NCI-H748 treated with DMSO at 0.1 percent for 48 hours (cell line): ENCODE measurements at regions not wholly inside any gene's neighbourhood (a gene's known extent, or its start where the extent isn't known, plus 50 kb on each side); places are given as distances from the start of the nearest gene placed in this dataset.

Experiments used
- DNase-seq: peaks from one replicate; lab custom pipeline; 2025; lab: John Stamatoyannopoulos, UW

DNA sequence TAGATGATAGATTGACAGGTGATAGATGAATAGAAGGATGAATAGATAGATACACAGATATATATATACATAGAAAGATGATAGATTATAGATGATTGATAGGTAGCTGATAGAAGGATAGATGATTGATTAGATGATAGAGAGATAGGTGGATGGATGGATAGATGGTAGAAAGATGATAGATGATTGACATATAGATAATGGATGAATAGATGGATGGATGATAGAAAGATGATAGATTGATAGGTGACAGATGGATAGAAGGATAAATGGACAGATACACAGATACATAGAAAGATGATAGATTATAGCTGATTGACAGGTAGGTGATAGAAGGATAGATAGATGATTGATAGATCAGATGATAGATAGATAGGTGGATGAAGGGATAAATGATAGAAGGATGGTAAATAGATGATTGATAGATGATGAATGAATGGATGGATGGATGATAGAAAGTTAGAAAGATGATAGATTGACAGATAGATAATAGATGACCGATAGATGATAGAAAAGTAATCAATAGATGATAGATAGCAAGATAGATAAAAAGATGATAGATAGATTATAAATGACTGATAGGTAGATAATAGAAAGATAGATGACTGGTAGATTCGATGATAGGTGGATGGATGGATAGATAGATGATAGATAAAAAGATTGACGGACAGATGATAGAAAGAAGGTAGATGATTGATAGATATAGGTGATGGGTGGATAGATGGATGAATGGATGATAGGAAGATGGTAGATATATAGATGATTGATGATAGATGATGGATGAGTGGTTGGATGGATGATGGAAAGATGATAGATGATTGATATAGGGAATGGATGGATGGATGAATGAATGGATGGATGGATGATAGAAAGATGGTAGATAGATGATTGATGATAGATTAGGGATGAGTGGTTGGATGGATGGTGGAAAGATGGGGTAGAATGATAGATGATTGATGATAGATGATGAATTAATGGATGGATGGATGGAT is 80.4 kb downstream of the MICALL2 start:
- no peak for DNase-seq

DNA sequence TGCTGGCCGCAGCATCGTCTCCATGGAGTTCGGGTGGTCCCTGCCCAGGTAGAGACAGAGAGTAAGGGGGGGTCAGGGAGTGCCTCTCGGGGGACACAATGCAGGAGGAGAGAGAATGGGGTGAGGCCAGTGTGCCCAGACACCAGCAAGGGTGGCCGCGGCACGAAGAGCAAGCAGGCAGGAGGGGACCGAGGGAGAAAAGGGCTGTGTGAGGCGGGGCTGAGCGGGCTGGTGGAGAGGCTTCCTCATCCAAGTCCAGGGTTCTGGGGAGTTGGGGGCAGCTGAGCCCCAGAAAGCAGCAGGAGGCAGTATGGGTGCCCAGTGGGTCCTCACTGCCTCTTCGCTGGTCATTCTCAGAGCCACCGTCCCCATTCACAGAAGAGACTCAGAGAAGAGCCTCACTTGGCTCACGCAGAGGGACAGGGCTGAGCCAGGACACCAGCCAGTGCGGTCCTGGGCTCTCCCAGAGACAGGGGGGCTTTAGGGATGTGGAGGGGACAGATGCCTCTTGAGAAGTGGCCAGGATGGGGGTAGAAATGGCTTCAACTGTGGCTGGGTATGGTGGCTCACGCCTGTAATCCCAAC is 78.9 kb downstream of the MICALL2 start:
- DNase-seq = no peak

DNA sequence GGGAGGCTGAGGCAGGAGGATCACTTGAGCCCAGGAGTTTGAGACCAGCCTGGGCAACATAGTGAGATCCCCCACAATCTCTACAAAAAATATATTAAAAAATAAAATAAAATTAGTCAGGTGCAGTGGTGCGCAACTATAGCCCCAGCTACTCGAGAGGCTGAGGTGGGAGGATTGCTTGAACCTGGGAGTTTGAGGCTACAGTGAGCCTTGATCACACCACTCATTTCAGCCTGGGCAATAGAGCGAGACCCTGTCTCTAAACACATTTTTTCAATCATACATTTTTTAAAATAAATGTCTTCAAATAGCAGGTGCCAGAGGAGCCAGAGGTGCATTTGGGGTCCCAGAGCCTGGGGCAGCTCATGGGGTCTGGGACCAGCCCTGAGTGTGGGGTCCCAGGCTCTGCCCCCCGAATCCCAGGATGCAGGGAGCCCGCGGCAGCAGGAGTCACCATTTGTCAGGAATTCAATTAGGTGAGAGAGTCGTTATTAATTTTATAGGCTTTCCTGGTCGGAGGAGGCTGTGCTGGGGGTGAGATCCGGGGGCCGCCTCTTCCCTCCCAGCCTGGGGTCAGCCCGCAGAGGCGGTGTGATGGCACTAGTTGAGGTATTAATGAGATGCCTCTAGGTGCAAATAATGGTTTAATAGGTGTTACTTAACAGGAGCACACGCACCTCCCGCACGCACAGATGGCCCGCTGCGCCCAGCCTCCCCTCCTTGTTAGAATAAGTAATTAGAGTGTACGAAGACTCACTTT is 78.3 kb downstream of the MICALL2 start:
- DNase-seq = no peak

DNA sequence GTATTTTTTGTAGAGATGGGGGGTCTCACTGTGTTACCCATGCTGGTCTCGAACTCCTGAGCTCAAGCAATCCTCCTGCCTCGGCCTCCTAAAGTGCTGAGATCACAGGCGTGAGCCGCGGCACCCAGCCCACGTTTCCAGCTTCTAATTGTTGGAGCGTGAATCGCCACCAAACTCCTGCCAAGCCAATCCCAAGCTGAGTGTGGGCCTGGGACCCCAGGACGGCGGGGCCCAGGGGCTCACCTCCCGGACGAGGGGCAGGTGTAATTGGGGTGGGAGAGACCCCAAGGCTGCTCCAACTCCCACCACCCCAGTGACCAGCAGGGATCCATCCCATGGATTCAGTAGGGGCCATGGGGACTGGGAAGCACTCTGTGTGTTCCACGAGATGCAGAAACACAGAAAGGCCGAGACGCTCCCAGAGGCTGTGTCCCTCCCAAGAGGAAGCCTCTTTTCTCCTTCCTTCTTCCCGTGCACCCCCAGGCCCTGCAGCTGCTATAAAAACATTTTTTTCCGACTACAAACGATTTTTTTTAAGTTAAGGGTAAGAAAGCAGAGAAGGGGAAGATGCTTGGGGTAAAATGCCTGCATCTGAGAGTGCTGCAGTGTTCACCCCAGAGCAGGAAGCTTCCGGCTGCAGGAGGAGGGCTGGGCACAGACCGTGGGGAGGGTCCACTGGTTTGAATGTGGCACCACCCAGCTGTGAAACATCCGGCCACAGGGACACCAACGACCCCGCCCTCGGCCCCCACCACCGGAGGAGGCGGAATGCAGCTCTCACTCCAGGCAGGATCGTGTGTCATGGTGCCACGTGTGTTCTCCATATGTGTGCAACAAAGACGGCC is 76.5 kb downstream of the MICALL2 start:
- DNase-seq = no peak

DNA sequence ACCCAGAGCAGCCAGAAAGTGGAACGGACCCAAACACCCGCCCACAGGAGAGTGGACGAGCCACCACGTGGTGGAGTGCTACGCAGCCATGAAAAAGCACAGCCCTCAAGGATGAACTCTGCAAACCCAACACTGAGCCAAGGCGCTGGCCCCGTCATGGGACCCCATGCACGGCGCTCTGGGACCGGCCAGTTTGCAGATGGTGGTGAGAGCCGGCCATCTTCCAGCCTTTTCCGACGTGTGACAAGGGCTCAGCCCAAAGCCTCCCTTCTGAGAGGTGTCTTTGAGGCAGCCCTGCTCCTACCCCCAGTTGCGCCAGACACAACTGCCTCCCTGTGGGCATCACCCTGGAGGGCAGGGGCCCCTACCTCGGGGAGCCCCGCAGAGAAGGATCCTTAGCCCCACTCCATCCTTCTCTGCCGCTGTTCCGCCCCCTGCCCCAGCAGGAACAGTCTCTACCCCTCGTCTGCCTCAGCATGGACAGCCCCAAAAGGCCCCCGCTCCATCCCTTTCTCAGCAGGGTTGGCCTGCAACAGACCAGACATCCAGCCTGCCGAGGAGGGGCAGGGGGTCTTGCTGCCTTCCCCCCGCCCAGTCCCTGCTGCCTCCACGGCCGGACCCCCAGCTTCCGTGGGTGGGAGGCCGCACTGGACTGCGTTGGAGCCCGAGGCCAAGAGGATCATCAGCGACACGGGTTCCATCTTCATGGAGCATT is 75.7 kb downstream of the MICALL2 start:
- no peak for DNase-seq

DNA sequence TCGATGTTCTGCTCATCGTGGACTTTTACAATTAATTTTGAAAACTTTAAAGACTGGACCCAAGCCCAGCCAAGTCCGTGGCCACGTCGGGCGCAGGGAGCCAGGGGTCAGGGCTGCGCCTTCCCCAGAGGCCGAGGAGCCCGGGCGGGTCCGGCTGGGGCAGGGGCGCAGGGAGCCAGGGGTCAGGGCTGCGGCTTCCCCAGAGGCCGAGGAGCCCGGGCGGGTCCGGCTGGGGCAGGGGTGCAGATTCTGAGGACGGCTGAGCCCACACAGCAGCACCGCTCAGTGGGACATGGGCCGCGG is 75.2 kb downstream of the MICALL2 start:
- no peak for DNase-seq
